GM23248 (cell line): ENCODE measurements at regions not wholly inside any gene's neighbourhood (a gene's known extent, or its start where the extent isn't known, plus 50 kb on each side); places are given as distances from the start of the nearest gene placed in this dataset.
"Not testable (repeated sequence)": the region's sequence is repeated elsewhere in the genome, so short reads cannot be mapped to it uniquely, and the experiment has no call there.

Experiments
- EZH2 ChIP-seq: fragments of 200-600 bp; sonication (generic); IDR thresholded peaks from 2 replicates; pipeline ENCODE4 v1.6.1; 2018; ENCODE audit warnings: antibody characterized with exemption, mild to moderate bottlenecking; ENCODE audit not compliant: insufficient read depth, poor library complexity, severe bottlenecking
- EZH2phosphoT487 ChIP-seq: fragments of 200-600 bp; sonication (generic); IDR thresholded peaks from 2 replicates; pipeline ENCODE4 v1.6.1; 2018; ENCODE audit warnings: antibody characterized with exemption, moderate library complexity, mild to moderate bottlenecking, low read depth; ENCODE audit not compliant: insufficient read depth

DNA sequence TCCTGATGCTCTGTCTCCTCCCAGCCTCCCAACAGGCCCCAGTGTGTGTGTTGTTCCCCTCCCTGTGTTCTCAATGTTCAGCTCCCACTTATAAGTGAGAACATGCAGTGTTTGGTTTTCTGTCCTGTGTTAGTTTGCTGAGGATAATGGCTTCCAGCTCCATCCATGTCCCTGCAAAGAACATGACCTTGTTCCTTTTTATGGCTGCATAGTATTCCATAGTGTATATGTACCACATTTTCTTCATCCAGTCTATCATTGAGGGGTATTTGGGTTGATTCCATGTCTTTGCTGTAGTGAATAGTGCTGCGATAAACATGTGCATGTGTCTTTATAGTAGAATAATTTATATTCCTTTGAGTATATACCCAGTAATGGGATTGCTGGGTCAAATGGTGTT is 150.4 kb downstream of the KLF6 start:
- TF ChIP-seq EZH2phosphoT487, EZH2: not testable (repeated sequence)
